ENCODE measurements at regions not wholly inside any gene's neighbourhood (a gene's known extent, or its start where the extent isn't known, plus 50 kb on each side); places are given as distances from the start of the nearest gene placed in this dataset.
A peak's percentile ranks its signal among the peaks of the same experiment; 100 is the strongest.

GRCh38 chr7:114859477-114859876 is 62.4 kb upstream of the MDFIC start:
- H3K27me3 ChIP-seq (ENCODE audit: control insufficient read depth, insufficient read depth, low read length): peaks cover 2% of the 10 kb centered on the region
- H3K4me1 ChIP-seq (ENCODE audit: control insufficient read depth, insufficient read depth, low read length, poor library complexity, severe bottlenecking): no peaks in the 10 kb centered on the region
- H3K9me3 Mint-ChIP-seq: no peaks in the 10 kb centered on the region
- ATAC-seq (ENCODE audit: low read depth in 2 of 2) (no peak), DNase-seq (no peak)
- H3K27ac Mint-ChIP-seq: peak overlapping the region in 1 of 3 donors; percentile 21
- no peaks in the 10 kb centered on the region for H3K36me3 Mint-ChIP-seq
- H3K27ac ChIP-seq (ENCODE audit: insufficient read depth, low read length, poor library complexity, severe bottlenecking): no peak overlapping the region
- H3K4me3 Mint-ChIP-seq: no peak overlapping the region
- no peaks in the 10 kb centered on the region for H3K4me1 Mint-ChIP-seq
- no peaks in the 10 kb centered on the region for H3K36me3 ChIP-seq (ENCODE audit: control insufficient read depth, insufficient read depth, low read length)
- H3K27me3 Mint-ChIP-seq: no peaks in the 10 kb centered on the region
- no peaks in the 10 kb centered on the region for H3K9me3 ChIP-seq (ENCODE audit: control insufficient read depth in 2 of 2, low read length in 2 of 2)
- H3K4me3 ChIP-seq (ENCODE audit: low read depth, low read length): no peak overlapping the region

GRCh38 chr7:114860206-114860605 is 61.7 kb upstream of the MDFIC start:
- no peaks in the 10 kb centered on the region for H3K36me3 ChIP-seq (ENCODE audit: control insufficient read depth, insufficient read depth, low read length)
- H3K4me3 Mint-ChIP-seq: no peak overlapping the region
- H3K9me3 ChIP-seq (ENCODE audit: control insufficient read depth in 2 of 2, low read length in 2 of 2): no peaks in the 10 kb centered on the region
- H3K27ac ChIP-seq (ENCODE audit: insufficient read depth, low read length, poor library complexity, severe bottlenecking): no peak overlapping the region
- H3K4me1 ChIP-seq (ENCODE audit: control insufficient read depth, insufficient read depth, low read length, poor library complexity, severe bottlenecking): no peaks in the 10 kb centered on the region
- H3K27me3 ChIP-seq (ENCODE audit: control insufficient read depth, insufficient read depth, low read length): peaks cover 2% of the 10 kb centered on the region
- H3K36me3 Mint-ChIP-seq: no peaks in the 10 kb centered on the region
- DNase-seq (no peak), ATAC-seq (ENCODE audit: low read depth in 2 of 2) (no peak)
- no peaks in the 10 kb centered on the region for H3K4me1 Mint-ChIP-seq
- H3K27me3 Mint-ChIP-seq: no peaks in the 10 kb centered on the region
- H3K9me3 Mint-ChIP-seq: no peaks in the 10 kb centered on the region
- no peak overlapping the region for H3K4me3 ChIP-seq (ENCODE audit: low read depth, low read length)
- H3K27ac Mint-ChIP-seq: no peak overlapping the region

- Histone ChIP-seq H3K36me3 (ENCODE audit: control insufficient read depth, insufficient read depth, low read length) (no peaks in the 10 kb centered on the region), H3K27ac (ENCODE audit: insufficient read depth, low read length, poor library complexity, severe bottlenecking) (no peak overlapping the region), H3K4me1 (ENCODE audit: control insufficient read depth, insufficient read depth, low read length, poor library complexity, severe bottlenecking) (no peaks in the 10 kb centered on the region), H3K9me3 (ENCODE audit: control insufficient read depth in 2 of 2, low read length in 2 of 2) (no peaks in the 10 kb centered on the region), H3K27me3 (ENCODE audit: control insufficient read depth, insufficient read depth, low read length) (no peaks in the 10 kb centered on the region), H3K4me3 (ENCODE audit: low read depth, low read length) (no peak overlapping the region)
- H3K4me1 Mint-ChIP-seq: peaks cover 0 to 4% (median 0%) of the 10 kb centered on the region in 4 donors
- H3K9me3 Mint-ChIP-seq: no peaks in the 10 kb centered on the region
- DNase-seq: no peak
- H3K27ac Mint-ChIP-seq: no peak overlapping the region
- H3K36me3 Mint-ChIP-seq: no peaks in the 10 kb centered on the region
- H3K4me3 Mint-ChIP-seq: no peak overlapping the region
- ATAC-seq (ENCODE audit: low read depth in 2 of 2): no peak
- no peaks in the 10 kb centered on the region for H3K27me3 Mint-ChIP-seq
These were observed 59.5 kb upstream of the MDFIC start for GRCh38 chr7:114862406-114862805.

GRCh38 chr7:114864278-114864677 is 57.6 kb upstream of the MDFIC start:
- Mint-ChIP-seq H3K27me3 (no peaks in the 10 kb centered on the region), H3K27ac (no peak overlapping the region), H3K4me1 (peaks cover 0 to 5% (median 0%) of the 10 kb centered on the region in 4 donors), H3K36me3 (no peaks in the 10 kb centered on the region), H3K4me3 (no peak overlapping the region), H3K9me3 (no peaks in the 10 kb centered on the region)
- no peaks in the 10 kb centered on the region for H3K36me3 ChIP-seq (ENCODE audit: control insufficient read depth, insufficient read depth, low read length)
- no peak for ATAC-seq (ENCODE audit: low read depth in 2 of 2)
- H3K27ac ChIP-seq (ENCODE audit: insufficient read depth, low read length, poor library complexity, severe bottlenecking): no peak overlapping the region
- peak in 1 of 3 donors; percentile 4 for DNase-seq
- no peak overlapping the region for H3K4me3 ChIP-seq (ENCODE audit: low read depth, low read length)
- no peaks in the 10 kb centered on the region for H3K27me3 ChIP-seq (ENCODE audit: control insufficient read depth, insufficient read depth, low read length)
- no peaks in the 10 kb centered on the region for H3K9me3 ChIP-seq (ENCODE audit: control insufficient read depth in 2 of 2, low read length in 2 of 2)
- H3K4me1 ChIP-seq (ENCODE audit: control insufficient read depth, insufficient read depth, low read length, poor library complexity, severe bottlenecking): no peaks in the 10 kb centered on the region

- no peaks in the 10 kb centered on the region for H3K36me3 Mint-ChIP-seq
- H3K27ac Mint-ChIP-seq: no peak overlapping the region
- no peaks in the 10 kb centered on the region for H3K27me3 Mint-ChIP-seq
- peak; percentile 70 to 76 for ATAC-seq (ENCODE audit: low read depth in 2 of 2)
- H3K4me1 Mint-ChIP-seq: peaks cover 0 to 5% (median 0%) of the 10 kb centered on the region in 4 donors
- H3K27ac ChIP-seq (ENCODE audit: insufficient read depth, low read length, poor library complexity, severe bottlenecking): no peak overlapping the region
- H3K27me3 ChIP-seq (ENCODE audit: control insufficient read depth, insufficient read depth, low read length): no peaks in the 10 kb centered on the region
- DNase-seq: peak; percentile 37 to 74 (median 53)
- no peak overlapping the region for H3K4me3 Mint-ChIP-seq
- H3K9me3 ChIP-seq (ENCODE audit: control insufficient read depth in 2 of 2, low read length in 2 of 2): no peaks in the 10 kb centered on the region
- H3K4me1 ChIP-seq (ENCODE audit: control insufficient read depth, insufficient read depth, low read length, poor library complexity, severe bottlenecking): no peaks in the 10 kb centered on the region
- no peaks in the 10 kb centered on the region for H3K9me3 Mint-ChIP-seq
- H3K4me3 ChIP-seq (ENCODE audit: low read depth, low read length): no peak overlapping the region
- H3K36me3 ChIP-seq (ENCODE audit: control insufficient read depth, insufficient read depth, low read length): no peaks in the 10 kb centered on the region
These were observed 56.3 kb upstream of the MDFIC start for GRCh38 chr7:114865564-114865963.
